ENCODE measurements at regions not wholly inside any gene's neighbourhood (a gene's known extent, or its start where the extent isn't known, plus 50 kb on each side); places are given as distances from the start of the nearest gene placed in this dataset.
"Not testable (repeated sequence)": the region's sequence is repeated elsewhere in the genome, so short reads cannot be mapped to it uniquely, and the experiment has no call there.

- not testable (repeated sequence) for H3K9me3 ChIP-seq (ENCODE audit: control insufficient read depth in 5 of 5, low read length in 5 of 5); H3K4me1 ChIP-seq (ENCODE audit: control insufficient read depth in 5 of 5, insufficient read depth in 5 of 5, low read length in 5 of 5); H3K9ac ChIP-seq (ENCODE audit: low read length in 5 of 5)
Measured at GRCh38 chr14:105768039-105768438, 241.7 kb downstream of the TMEM121 start.

GRCh38 chr14:105769061-105769730 is 242.8 kb downstream of the TMEM121 start:
- H3K4me1 ChIP-seq (ENCODE audit: control insufficient read depth in 5 of 5, insufficient read depth in 5 of 5, low read length in 5 of 5); H3K9me3 ChIP-seq (ENCODE audit: control insufficient read depth in 5 of 5, low read length in 5 of 5); H3K4me3 ChIP-seq (ENCODE audit: low read depth in 1 of 5, low read length in 5 of 5); H3K27ac ChIP-seq (ENCODE audit: low read depth, low read length); H3K36me3 ChIP-seq (ENCODE audit: control insufficient read depth in 5 of 5, insufficient read depth in 5 of 5, low read length in 5 of 5); H3K9ac ChIP-seq (ENCODE audit: low read length in 5 of 5); H3K27me3 ChIP-seq (ENCODE audit: control insufficient read depth in 5 of 5, insufficient read depth in 4 of 5, low read length in 5 of 5): not testable (repeated sequence)

More at GRCh38 chr14:105768039-105768438, 241.7 kb downstream of the TMEM121 start:
- not testable (repeated sequence) for H3K27me3 ChIP-seq (ENCODE audit: control insufficient read depth in 5 of 5, insufficient read depth in 4 of 5, low read length in 5 of 5); H3K36me3 ChIP-seq (ENCODE audit: control insufficient read depth in 5 of 5, insufficient read depth in 5 of 5, low read length in 5 of 5); H3K4me3 ChIP-seq (ENCODE audit: low read depth in 1 of 5, low read length in 5 of 5); H3K27ac ChIP-seq (ENCODE audit: low read depth, low read length)

- H3K9ac ChIP-seq (ENCODE audit: low read length in 5 of 5); H3K9me3 ChIP-seq (ENCODE audit: control insufficient read depth in 5 of 5, low read length in 5 of 5); H3K4me3 ChIP-seq (ENCODE audit: low read depth in 1 of 5, low read length in 5 of 5); H3K27me3 ChIP-seq (ENCODE audit: control insufficient read depth in 5 of 5, insufficient read depth in 4 of 5, low read length in 5 of 5); H3K4me1 ChIP-seq (ENCODE audit: control insufficient read depth in 5 of 5, insufficient read depth in 5 of 5, low read length in 5 of 5); H3K27ac ChIP-seq (ENCODE audit: low read depth, low read length); H3K36me3 ChIP-seq (ENCODE audit: control insufficient read depth in 5 of 5, insufficient read depth in 5 of 5, low read length in 5 of 5): not testable (repeated sequence)
Measured at GRCh38 chr14:105770619-105771216, 244.3 kb downstream of the TMEM121 start.

- H3K9ac ChIP-seq (ENCODE audit: low read length in 5 of 5); H3K27me3 ChIP-seq (ENCODE audit: control insufficient read depth in 5 of 5, insufficient read depth in 4 of 5, low read length in 5 of 5); H3K4me1 ChIP-seq (ENCODE audit: control insufficient read depth in 5 of 5, insufficient read depth in 5 of 5, low read length in 5 of 5); H3K9me3 ChIP-seq (ENCODE audit: control insufficient read depth in 5 of 5, low read length in 5 of 5); H3K36me3 ChIP-seq (ENCODE audit: control insufficient read depth in 5 of 5, insufficient read depth in 5 of 5, low read length in 5 of 5); H3K27ac ChIP-seq (ENCODE audit: low read depth, low read length); H3K4me3 ChIP-seq (ENCODE audit: low read depth in 1 of 5, low read length in 5 of 5): not testable (repeated sequence)
Measured at GRCh38 chr14:105771261-105772226, 245.2 kb downstream of the TMEM121 start.

- not testable (repeated sequence) for H3K36me3 ChIP-seq (ENCODE audit: control insufficient read depth in 5 of 5, insufficient read depth in 5 of 5, low read length in 5 of 5); H3K4me1 ChIP-seq (ENCODE audit: control insufficient read depth in 5 of 5, insufficient read depth in 5 of 5, low read length in 5 of 5); H3K27ac ChIP-seq (ENCODE audit: low read depth, low read length); H3K4me3 ChIP-seq (ENCODE audit: low read depth in 1 of 5, low read length in 5 of 5); H3K27me3 ChIP-seq (ENCODE audit: control insufficient read depth in 5 of 5, insufficient read depth in 4 of 5, low read length in 5 of 5); H3K9me3 ChIP-seq (ENCODE audit: control insufficient read depth in 5 of 5, low read length in 5 of 5); H3K9ac ChIP-seq (ENCODE audit: low read length in 5 of 5)
Measured at GRCh38 chr14:105772710-105773250, 246.4 kb downstream of the TMEM121 start.

GRCh38 chr14:105773584-105773983 is 247.2 kb downstream of the TMEM121 start:
- H3K36me3 ChIP-seq (ENCODE audit: control insufficient read depth in 5 of 5, insufficient read depth in 5 of 5, low read length in 5 of 5): no peaks in the 10 kb centered on the region
- H3K9me3 ChIP-seq (ENCODE audit: control insufficient read depth in 5 of 5, low read length in 5 of 5): peaks cover 0 to 12% (median 10%) of the 10 kb centered on the region in 5 donors
- no peak overlapping the region for H3K4me3 ChIP-seq (ENCODE audit: low read depth in 1 of 5, low read length in 5 of 5)

GRCh38 chr14:105774001-105774400 is 247.6 kb downstream of the TMEM121 start:
- peaks cover 0 to 6% (median 0%) of the 10 kb centered on the region in 5 donors for H3K27me3 ChIP-seq (ENCODE audit: control insufficient read depth in 5 of 5, insufficient read depth in 4 of 5, low read length in 5 of 5)
- no peak overlapping the region for H3K27ac ChIP-seq (ENCODE audit: low read depth, low read length)

More at GRCh38 chr14:105773584-105773983, 247.2 kb downstream of the TMEM121 start:
- no peak overlapping the region for H3K27ac ChIP-seq (ENCODE audit: low read depth, low read length)
- no peaks in the 10 kb centered on the region for H3K4me1 ChIP-seq (ENCODE audit: control insufficient read depth in 5 of 5, insufficient read depth in 5 of 5, low read length in 5 of 5)
- H3K27me3 ChIP-seq (ENCODE audit: control insufficient read depth in 5 of 5, insufficient read depth in 4 of 5, low read length in 5 of 5): peaks cover 0 to 6% (median 0%) of the 10 kb centered on the region in 5 donors
- no peak overlapping the region for H3K9ac ChIP-seq (ENCODE audit: low read length in 5 of 5)

GRCh38 chr14:105774585-105775348 is 248.4 kb downstream of the TMEM121 start:
- H3K4me3 ChIP-seq (ENCODE audit: low read depth in 1 of 5, low read length in 5 of 5); H3K27me3 ChIP-seq (ENCODE audit: control insufficient read depth in 5 of 5, insufficient read depth in 4 of 5, low read length in 5 of 5); H3K4me1 ChIP-seq (ENCODE audit: control insufficient read depth in 5 of 5, insufficient read depth in 5 of 5, low read length in 5 of 5); H3K36me3 ChIP-seq (ENCODE audit: control insufficient read depth in 5 of 5, insufficient read depth in 5 of 5, low read length in 5 of 5); H3K9ac ChIP-seq (ENCODE audit: low read length in 5 of 5); H3K27ac ChIP-seq (ENCODE audit: low read depth, low read length): not testable (repeated sequence)
- peaks cover 0 to 22% (median 21%) of the 10 kb centered on the region in 5 donors for H3K9me3 ChIP-seq (ENCODE audit: control insufficient read depth in 5 of 5, low read length in 5 of 5)

More at GRCh38 chr14:105774001-105774400, 247.6 kb downstream of the TMEM121 start:
- H3K9me3 ChIP-seq (ENCODE audit: control insufficient read depth in 5 of 5, low read length in 5 of 5): peaks cover 0 to 14% (median 14%) of the 10 kb centered on the region in 5 donors
- no peaks in the 10 kb centered on the region for H3K36me3 ChIP-seq (ENCODE audit: control insufficient read depth in 5 of 5, insufficient read depth in 5 of 5, low read length in 5 of 5)
- no peak overlapping the region for H3K9ac ChIP-seq (ENCODE audit: low read length in 5 of 5)
- no peak overlapping the region for H3K4me3 ChIP-seq (ENCODE audit: low read depth in 1 of 5, low read length in 5 of 5)
- no peaks in the 10 kb centered on the region for H3K4me1 ChIP-seq (ENCODE audit: control insufficient read depth in 5 of 5, insufficient read depth in 5 of 5, low read length in 5 of 5)

- not testable (repeated sequence) for H3K9ac ChIP-seq (ENCODE audit: low read length in 5 of 5); H3K4me1 ChIP-seq (ENCODE audit: control insufficient read depth in 5 of 5, insufficient read depth in 5 of 5, low read length in 5 of 5); H3K36me3 ChIP-seq (ENCODE audit: control insufficient read depth in 5 of 5, insufficient read depth in 5 of 5, low read length in 5 of 5); H3K27me3 ChIP-seq (ENCODE audit: control insufficient read depth in 5 of 5, insufficient read depth in 4 of 5, low read length in 5 of 5); H3K4me3 ChIP-seq (ENCODE audit: low read depth in 1 of 5, low read length in 5 of 5); H3K27ac ChIP-seq (ENCODE audit: low read depth, low read length)
- H3K9me3 ChIP-seq (ENCODE audit: control insufficient read depth in 5 of 5, low read length in 5 of 5): peaks cover 3 to 26% (median 24%) of the 10 kb centered on the region in 5 donors
Measured at GRCh38 chr14:105775349-105775923, 249.1 kb downstream of the TMEM121 start.
